Endothelial cell of umbilical vein (primary cell): ENCODE measurements at regions not wholly inside any gene's neighbourhood (a gene's known extent, or its start where the extent isn't known, plus 50 kb on each side); places are given as distances from the start of the nearest gene placed in this dataset.

Experiments
- BruUV-seq: library from RNA; stranded (reverse); fragments of 400-500 nt; replicated peaks from 2 replicates; lab custom pipeline; 2021; lab: Mats Ljungman, UMichigan
- CTCF ChIA-PET: fragments of 300-600, 350-600 bp; sonication (Branson Sonifier 250); formaldehyde crosslinking; loops from one replicate; lab custom pipeline; 2021; ENCODE audit warnings: antibody characterized with exemption, inconsistent platforms; lab: Charles Lee
- POLR2A ChIA-PET: fragments of 300-600, 350-600 bp; sonication (Branson Sonifier 250); formaldehyde crosslinking; loops from one replicate; lab custom pipeline; 2021; ENCODE audit warnings: antibody characterized with exemption, inconsistent platforms; lab: Charles Lee
- DNase-seq: peaks from one replicate; pipeline ENCODE4 v3.0.0-alpha.2; 2011; ENCODE audit warnings: low read depth, low spot score
- FAIRE-seq: peaks from 2 replicates; lab custom pipeline; 2011; peaks lifted over from hg19 to GRCh38; lab: Jason Lieb, UNC
- H2AFZ ChIP-seq: 2 replicates; pipeline ENCODE4 v1.6.0; 2012; ENCODE audit warnings: low read depth, low read length, control low read depth, inconsistent platforms
- H3K27ac ChIP-seq: 2 replicates; pipeline ENCODE4 v1.5.1; 2011; ENCODE audit warnings: low read depth, mild to moderate bottlenecking, control low read depth, low read length, moderate library complexity; ENCODE audit not compliant: insufficient read depth
- H3K27me3 ChIP-seq, 2 experiments: 2 replicates each; pipeline versions ENCODE4 v1.6.0 to v1.6.1; 2011; ENCODE audit warnings: low read length in 2 of 2, mixed read lengths in 1 of 2; ENCODE audit not compliant: control insufficient read depth in 2 of 2, insufficient read depth in 2 of 2
- H3K36me3 ChIP-seq, 2 experiments: 2 replicates in 1 of 2; 3 replicates in 1 of 2; pipeline ENCODE4 v1.5.1; 2011; ENCODE audit warnings: low read length in 2 of 2, mild to moderate bottlenecking in 1 of 2, moderate library complexity in 1 of 2; ENCODE audit not compliant: control insufficient read depth in 2 of 2, insufficient read depth in 2 of 2; ENCODE audit errors: extremely low read depth in 1 of 2
- H3K4me1 ChIP-seq: 3 replicates; pipeline ENCODE4 v1.5.1; 2011; ENCODE audit warnings: mild to moderate bottlenecking, low read length; ENCODE audit not compliant: control insufficient read depth, insufficient read depth; ENCODE audit errors: extremely low read depth
- H3K4me2 ChIP-seq: 2 replicates; pipeline ENCODE4 v1.6.1; 2011; ENCODE audit warnings: low read length, control low read depth, mixed read lengths; ENCODE audit not compliant: insufficient read depth
- H3K4me3 ChIP-seq, 3 experiments: fragments of 200-600 bp in 1 of 3; sonication (generic), shearing (Covaris generic) in 1 of 3; replicated peaks in 1 of 3; 2 replicates each; pipeline ENCODE4 v1.5.1; 2011 to 2016; ENCODE audit warnings: control low read depth in 3 of 3, low read length in 3 of 3, mild to moderate bottlenecking in 2 of 3, inconsistent platforms in 1 of 3, low read depth in 1 of 3, moderate library complexity in 1 of 3; ENCODE audit not compliant: insufficient read depth in 1 of 3
- H3K79me2 ChIP-seq: 2 replicates; pipeline ENCODE4 v1.6.0; 2012; ENCODE audit warnings: low read length, inconsistent platforms; ENCODE audit not compliant: control insufficient read depth, insufficient read depth
- H3K9ac ChIP-seq: replicated peaks from 2 replicates; pipeline ENCODE3; 2011; ENCODE audit warnings: low read length, control low read depth; ENCODE audit not compliant: insufficient read depth; ENCODE audit errors: extremely low read depth
- H3K9me1 ChIP-seq: replicated peaks from 3 replicates; pipeline ENCODE4 v1.6.0; 2011; ENCODE audit warnings: mild to moderate bottlenecking, low read length; ENCODE audit not compliant: control insufficient read depth, insufficient read depth; ENCODE audit errors: extremely low read depth
- H3K9me3 ChIP-seq: replicated peaks from 2 replicates; pipeline ENCODE4 v1.5.1; 2012; ENCODE audit warnings: low read length, inconsistent platforms; ENCODE audit not compliant: control insufficient read depth, insufficient read depth
- H4K20me1 ChIP-seq: replicated peaks from 2 replicates; pipeline ENCODE3; 2011; ENCODE audit warnings: mild to moderate bottlenecking, low read length; ENCODE audit not compliant: control insufficient read depth, insufficient read depth; ENCODE audit errors: extremely low read depth
- CTCF ChIP-seq, 2 donors: IDR thresholded peaks; 1 replicate in 1 of 2; 2 replicates in 1 of 2; pipeline ENCODE4 v1.5.1; 2011; ENCODE audit warnings: low read length in 2 of 2, mild to moderate bottlenecking in 2 of 2, moderate library complexity in 2 of 2, control low read depth in 1 of 2, inconsistent platforms in 1 of 2, low read depth in 1 of 2; ENCODE audit not compliant: insufficient read depth in 1 of 2; ENCODE audit errors: extremely low read depth in 1 of 2
- EZH2 ChIP-seq: IDR thresholded peaks from 2 replicates; pipeline ENCODE4 v1.6.1; 2012; ENCODE audit warnings: borderline replicate concordance, low read depth, mild to moderate bottlenecking, moderate library complexity, low read length, inconsistent platforms; ENCODE audit not compliant: severe bottlenecking
- FOS ChIP-seq: IDR thresholded peaks from 2 replicates; pipeline ENCODE4 v1.6.1; 2011; ENCODE audit warnings: mild to moderate bottlenecking, low read length, moderate library complexity, borderline replicate concordance; ENCODE audit not compliant: insufficient read depth
- GATA2 ChIP-seq: IDR thresholded peaks from 2 replicates; pipeline ENCODE4 v1.7.0; 2011; ENCODE audit warnings: low read depth, mild to moderate bottlenecking, moderate library complexity, mixed read lengths, low read length; ENCODE audit not compliant: insufficient read length, insufficient read depth
- JUN ChIP-seq: IDR thresholded peaks from 2 replicates; pipeline ENCODE4 v1.6.1; 2011; ENCODE audit warnings: borderline replicate concordance, low read depth; ENCODE audit not compliant: insufficient read length, insufficient read depth
- MAX ChIP-seq: IDR thresholded peaks from 2 replicates; pipeline ENCODE4 v1.6.1; 2011; ENCODE audit not compliant: insufficient read depth, insufficient read length
- MYC ChIP-seq: IDR thresholded peaks from one replicate; pipeline ENCODE4 v1.6.1; 2011; ENCODE audit warnings: mild to moderate bottlenecking, low read depth, low read length
- POLR2A ChIP-seq: IDR thresholded peaks from 2 replicates; pipeline ENCODE4 v1.6.1; 2012; ENCODE audit warnings: low read depth, mild to moderate bottlenecking, control low read depth, low read length
- POLR2AphosphoS5 ChIP-seq: IDR thresholded peaks from 2 replicates; pipeline ENCODE4 v1.6.1; 2012; ENCODE audit warnings: low read depth, mild to moderate bottlenecking, control low read depth, low read length, moderate library complexity; ENCODE audit not compliant: insufficient read depth
- dilution Hi-C: fragments of 300-500 bp; cut with MboI; formaldehyde crosslinking; loops from one replicate; pipeline ENCODE4 v1.15.0; 2019; ENCODE audit warnings: low sequenced_read_pairs; ENCODE audit not compliant: extremely low pct_ligation_motif_present
- intact Hi-C: fragments of 100-400 bp; cut with micrococcal nuclease; formaldehyde crosslinking; loops from one replicate; pipeline ENCODE4 v1.10.0; 2022

GRCh38 chr16:85195900-85196772, 83.9 kb upstream of the CIBAR2 start:
- no peak overlapping the region for H3K27ac ChIP-seq
- no peaks in the 10 kb centered on the region for H3K9me1 ChIP-seq
- intact Hi-C loops, result no loop called here
- DNase-seq, result no peak
- dilution Hi-C loops, result no loop called here
- H3K9me3 ChIP-seq, result no peaks in the 10 kb centered on the region
- ChIA-PET POLR2A (no interaction called here), CTCF (interaction anchor here (0.6 kb wide), 1 partner anchor 272 kb away, joined by 3 read pairs; no protein-coding TSS in a partner anchor)
- H3K27me3 ChIP-seq, result no peaks in the 10 kb centered on the region
- no peaks in the 10 kb centered on the region for H3K4me1 ChIP-seq
- TF ChIP-seq POLR2AphosphoS5, result no peak
- TF ChIP-seq POLR2A, result no peak
- no peak for TF ChIP-seq MYC
- no peak overlapping the region for H3K4me3 ChIP-seq
- BruUV-seq, result no TSS peak
- FAIRE-seq, result no peak
- H3K36me3 ChIP-seq, result no peaks in the 10 kb centered on the region
- no peak overlapping the region for H2AFZ ChIP-seq
- no peaks in the 10 kb centered on the region for H4K20me1 ChIP-seq
- no peak overlapping the region for H3K4me2 ChIP-seq
- no peaks in the 10 kb centered on the region for H3K79me2 ChIP-seq
- no peak overlapping the region for H3K9ac ChIP-seq

GRCh38 chr16:85196976-85197375, 84.7 kb upstream of the CIBAR2 start:
- no peak overlapping the region for H2AFZ ChIP-seq
- no peak for DNase-seq
- H3K9me1 ChIP-seq, result no peaks in the 10 kb centered on the region
- dilution Hi-C loops, result no loop called here
- no peaks in the 10 kb centered on the region for H3K4me1 ChIP-seq
- H3K27me3 ChIP-seq, result no peaks in the 10 kb centered on the region
- H3K27ac ChIP-seq, result no peak overlapping the region
- no peak for FAIRE-seq
- H3K9me3 ChIP-seq, result no peaks in the 10 kb centered on the region
- intact Hi-C loops, result no loop called here
- H4K20me1 ChIP-seq, result no peaks in the 10 kb centered on the region
- H3K79me2 ChIP-seq, result no peaks in the 10 kb centered on the region
- H3K4me2 ChIP-seq, result no peak overlapping the region
- H3K4me3 ChIP-seq, result no peak overlapping the region
- no peaks in the 10 kb centered on the region for H3K36me3 ChIP-seq
- TF ChIP-seq JUN, result no peak
- TF ChIP-seq POLR2A, result no peak
- no peak for TF ChIP-seq POLR2AphosphoS5
- TF ChIP-seq GATA2, result no peak
- no peak for TF ChIP-seq FOS
- no peak for TF ChIP-seq CTCF (IDR thresholded peaks at IDR 0.05; ENCODE audit: extremely low read depth in 1 of 2, insufficient read depth in 1 of 2, low read depth in 1 of 2, low read length in 2 of 2)
- TF ChIP-seq MAX, result no peak
- no peak for TF ChIP-seq MYC
- TF ChIP-seq EZH2, result no peak
- no peak overlapping the region for H3K9ac ChIP-seq
- no TSS peak for BruUV-seq
- ChIA-PET POLR2A (no interaction called here), CTCF (interaction anchor here (0.6 to 1.5 kb wide), 2 partner anchors 23 to 271 kb away, joined by 3 to 4 read pairs; no protein-coding TSS in a partner anchor)
